ENCODE measurements at regions not wholly inside any gene's neighbourhood (a gene's known extent, or its start where the extent isn't known, plus 50 kb on each side); places are given as distances from the start of the nearest gene placed in this dataset.

DNA sequence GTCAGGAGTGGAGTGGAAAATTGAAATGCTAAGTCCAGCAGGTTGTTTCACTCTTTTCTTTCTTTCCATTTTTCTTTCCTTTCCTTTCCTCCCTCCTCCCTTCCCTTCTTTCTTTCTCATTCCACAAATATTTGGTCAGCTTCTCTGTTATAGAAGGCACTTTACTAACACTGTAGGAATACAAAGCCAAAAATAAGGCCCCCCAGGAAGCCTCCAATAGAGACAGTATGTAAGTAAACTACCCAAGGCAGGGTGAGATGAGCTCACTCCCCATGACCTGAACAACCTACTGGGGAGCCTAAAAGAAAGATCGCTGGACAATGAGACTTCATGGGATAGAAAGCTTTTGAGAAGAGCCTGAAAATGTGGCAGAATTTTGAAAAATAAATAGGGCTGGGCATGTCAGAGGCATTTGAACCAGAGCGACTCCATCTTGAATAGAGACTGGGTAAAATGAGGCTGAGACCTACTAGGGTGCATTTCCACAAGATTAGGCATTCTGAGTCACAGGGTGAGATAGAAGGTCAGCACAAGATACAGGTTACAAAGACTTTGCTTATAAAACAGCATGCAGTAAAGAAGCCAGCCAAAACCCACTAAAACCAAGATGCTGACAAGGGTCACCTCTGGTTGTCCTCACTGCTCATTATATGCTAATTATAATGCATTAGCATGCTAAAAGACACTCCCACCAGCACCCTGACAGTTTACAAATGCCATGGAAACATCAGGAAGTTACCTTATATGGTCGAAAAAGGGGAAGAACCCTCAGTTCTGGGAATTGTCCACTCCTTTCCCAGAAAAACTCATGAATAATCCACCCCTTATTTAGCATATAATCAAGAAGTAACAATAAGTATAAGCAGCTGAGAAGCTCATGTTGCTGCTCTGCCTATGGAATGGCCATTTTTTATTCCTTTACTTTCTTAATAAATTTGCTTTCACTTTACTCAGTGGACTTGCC lies 158.9 kb upstream of the EGFLAM start:
- DNase-seq = no peak

DNA sequence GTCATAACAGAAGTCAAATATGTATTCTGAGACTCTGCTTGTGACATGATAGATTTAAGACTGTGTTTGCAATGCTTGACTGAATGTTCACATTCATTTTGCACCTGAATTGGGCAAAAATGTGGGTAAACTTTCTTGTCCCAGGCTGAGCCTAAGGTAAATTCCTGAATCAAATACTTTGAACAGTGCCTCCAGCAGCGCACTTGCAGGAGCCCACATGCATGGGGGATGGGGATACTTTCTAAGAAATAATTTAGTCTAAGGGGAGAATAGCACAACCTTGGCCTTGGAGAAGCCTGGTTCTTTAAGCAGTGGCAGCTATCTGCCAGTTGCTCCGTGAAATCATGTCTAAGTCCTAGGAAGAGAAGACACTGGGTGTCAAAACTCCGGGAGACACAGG lies 163.5 kb upstream of the EGFLAM start:
- no peak for DNase-seq

DNA sequence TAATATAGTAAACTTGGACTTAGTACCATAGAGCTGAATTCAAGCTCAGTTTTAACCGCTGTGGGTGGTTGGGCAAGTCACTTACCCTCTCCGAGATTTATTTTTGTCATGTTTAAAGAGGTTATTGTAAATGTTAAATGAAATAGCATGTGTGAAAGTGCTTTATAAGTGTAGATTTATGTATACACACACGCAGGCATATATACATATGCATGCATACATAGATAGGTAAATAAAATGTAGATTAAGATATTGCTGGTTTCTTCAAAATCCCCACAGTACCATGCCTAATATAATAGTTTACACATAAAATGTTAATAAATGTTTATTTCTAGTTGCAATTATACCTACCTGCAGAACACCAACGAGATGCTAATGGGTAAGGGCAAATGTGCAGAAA lies 164.5 kb upstream of the EGFLAM start:
- no peak for DNase-seq

DNA sequence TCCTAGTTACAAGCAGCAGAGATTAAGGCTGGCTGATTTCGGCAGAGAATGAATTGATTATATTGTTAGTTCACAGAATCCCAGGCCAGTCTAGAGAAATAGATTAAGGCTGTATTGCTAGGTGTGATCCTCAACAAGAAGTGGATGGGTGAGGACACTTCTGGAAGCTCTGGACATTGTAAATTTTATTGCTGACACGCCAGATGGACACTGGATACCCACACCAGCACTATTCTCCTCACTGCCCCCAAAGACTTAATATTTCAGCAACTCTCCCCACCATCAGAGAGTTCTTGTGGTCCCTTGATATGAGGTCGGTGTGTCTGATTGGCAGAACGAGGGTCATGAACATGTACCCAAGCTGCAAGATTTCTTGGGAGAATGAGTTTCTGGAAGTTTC lies 171.6 kb upstream of the EGFLAM start:
- no peak for DNase-seq

DNA sequence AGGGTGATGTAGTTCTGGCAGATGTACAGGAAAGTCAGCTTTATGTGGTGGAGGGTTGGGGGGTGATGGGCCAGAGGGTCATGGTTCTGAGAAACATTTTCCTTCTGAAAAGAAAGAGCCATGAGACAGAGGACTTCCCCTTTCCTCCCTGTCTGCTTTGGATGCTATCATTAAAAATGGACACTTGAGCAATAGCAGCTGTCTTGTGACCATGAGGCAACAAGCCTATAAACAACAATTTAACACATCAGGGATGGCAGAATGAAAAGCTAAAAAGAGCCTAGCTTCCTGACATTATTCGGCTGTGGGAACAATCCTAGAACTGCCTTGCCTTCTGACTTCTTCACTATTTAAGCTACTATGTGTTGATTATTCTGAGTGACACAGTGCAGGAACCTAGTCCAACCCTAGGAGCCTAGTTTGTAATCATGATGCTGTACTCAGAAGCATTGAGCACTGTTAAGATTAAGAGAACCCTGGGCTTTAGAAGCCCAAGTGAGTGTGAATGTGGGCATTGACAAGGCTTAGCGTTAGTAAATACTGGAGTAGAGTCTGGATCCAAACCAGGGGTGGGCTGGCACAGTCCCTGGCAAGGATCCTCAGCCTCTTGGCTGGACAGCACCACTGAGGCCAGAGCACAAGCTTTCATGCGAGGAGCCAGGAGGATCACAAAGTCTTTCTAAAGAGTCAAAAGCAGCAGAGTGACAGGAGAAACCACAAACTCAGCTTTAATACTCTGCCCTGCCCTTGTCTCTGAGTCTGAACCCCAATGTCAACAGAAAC lies 178.5 kb upstream of the EGFLAM start:
- no peak for DNase-seq

DNA sequence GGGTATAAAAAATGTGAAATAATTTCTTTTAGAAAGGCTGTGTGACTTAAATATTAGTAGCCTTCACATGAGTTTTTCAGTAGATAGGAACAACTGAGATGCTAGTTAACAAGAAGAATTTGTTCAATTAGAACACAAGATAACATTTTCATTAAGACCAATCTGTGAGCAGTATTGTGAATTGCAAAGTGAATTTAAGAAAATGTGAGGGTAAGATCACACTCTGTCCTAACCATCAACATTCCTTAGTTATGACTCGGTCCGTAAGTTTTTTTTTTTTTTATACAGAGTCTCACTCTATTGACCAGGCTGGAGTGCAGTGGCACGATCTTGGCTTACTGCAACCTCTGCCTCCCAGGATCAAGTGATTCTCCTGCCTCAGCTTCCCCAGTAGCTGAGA lies 180.2 kb upstream of the EGFLAM start:
- DNase-seq = no peak

DNA sequence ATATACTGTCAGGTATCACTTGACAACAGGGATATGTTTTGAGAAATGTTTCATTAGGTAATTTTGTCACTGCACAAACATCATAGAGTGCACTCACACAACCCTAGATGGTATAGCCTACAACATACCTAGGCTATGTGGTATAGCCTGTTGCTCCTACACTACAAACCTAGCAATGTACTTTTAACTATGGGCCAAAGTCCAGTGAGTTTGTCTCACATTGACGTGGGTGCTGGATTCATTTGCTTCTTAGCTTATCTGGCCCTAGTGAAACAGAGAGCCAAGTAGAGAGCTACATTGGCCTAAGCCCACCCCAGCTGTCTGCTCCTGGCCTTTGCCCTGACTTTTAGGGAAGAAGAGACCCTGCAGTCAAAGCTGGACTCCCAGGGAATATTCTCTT lies 180.7 kb upstream of the EGFLAM start:
- no peak for DNase-seq

DNA sequence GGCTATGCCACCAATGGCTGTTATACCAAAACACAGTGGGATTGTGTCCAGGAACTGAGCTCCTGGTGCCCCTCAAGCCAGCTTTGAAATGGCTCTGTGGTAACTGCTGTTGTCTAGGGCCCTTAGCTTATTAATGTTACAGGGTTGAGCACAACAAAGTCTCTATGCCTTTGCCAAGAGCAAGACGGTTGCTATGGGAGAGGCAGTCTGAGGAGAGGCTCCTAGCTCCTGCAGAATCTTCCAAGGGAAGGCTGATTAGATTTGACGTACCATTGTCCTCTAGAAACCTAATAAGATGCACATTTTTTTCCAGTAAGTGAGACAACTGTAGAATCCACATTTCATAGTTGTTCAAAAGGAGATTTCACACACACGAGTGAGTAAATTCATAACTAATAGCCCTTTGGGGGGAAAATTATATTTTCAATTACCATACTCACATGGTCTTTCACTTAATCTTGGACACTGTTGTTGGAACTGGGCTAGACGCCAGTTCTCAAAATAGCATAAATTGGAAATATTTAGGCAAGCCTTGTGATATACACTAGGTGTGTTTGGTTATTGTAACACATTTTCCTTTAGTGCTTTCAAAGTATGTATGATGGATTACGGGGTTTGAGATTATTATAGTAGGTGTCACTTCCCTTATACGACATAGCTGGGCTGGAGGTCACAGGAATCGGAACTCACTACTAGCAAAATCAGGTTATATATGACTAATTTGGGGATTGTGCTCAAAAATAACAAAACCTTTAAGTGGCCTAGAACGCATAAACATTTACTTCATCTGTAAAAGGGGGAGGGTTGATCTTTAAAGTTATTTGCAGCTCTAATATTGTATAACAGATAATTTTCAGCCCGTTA lies 186.3 kb upstream of the EGFLAM start:
- no peak for DNase-seq

DNA sequence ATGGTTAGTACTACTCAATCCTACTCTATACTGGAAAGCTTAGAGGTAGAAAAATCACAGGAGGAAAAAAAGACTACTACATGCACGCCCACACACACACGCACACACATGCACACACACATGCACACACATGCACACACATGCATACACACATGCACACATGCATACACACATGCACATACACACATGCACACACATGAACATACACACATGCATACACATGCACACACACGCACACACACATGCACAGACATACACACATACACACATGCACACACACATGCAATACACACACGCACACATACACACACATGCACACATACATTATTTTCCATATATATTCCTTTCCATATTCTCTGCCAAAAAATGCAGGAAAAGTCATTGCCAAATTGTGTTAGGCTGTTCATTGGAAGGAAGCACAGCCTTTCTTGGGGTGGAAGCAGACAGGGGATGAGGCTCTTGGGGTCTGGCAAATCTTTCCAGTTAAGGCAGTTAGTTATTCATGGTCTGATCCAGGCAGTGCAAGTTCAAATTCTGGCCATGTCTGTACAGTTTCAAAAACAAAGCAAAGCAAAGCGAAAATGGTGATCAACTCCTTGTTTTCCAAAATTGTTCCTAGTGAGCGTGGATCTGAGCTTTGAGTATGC lies 187.9 kb upstream of the EGFLAM start:
- DNase-seq = no peak

DNA sequence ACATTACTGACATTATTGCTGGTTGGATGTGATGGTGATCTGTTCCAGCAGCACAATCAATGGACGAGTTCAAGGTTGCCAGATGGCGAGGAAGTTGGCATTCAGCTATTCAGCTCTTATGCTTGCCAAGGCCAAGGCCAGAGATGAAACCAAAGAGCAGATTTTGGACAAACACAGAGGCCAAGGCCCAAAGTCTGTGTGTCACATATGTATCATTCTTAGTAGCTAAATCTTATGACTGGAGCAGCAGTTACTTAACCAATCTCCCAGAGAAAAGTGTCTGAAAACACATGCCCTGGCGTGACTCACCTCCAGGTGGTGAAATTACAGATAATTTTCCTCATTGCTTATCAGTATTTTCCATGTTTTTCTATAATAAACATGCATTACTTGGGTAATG lies 189.0 kb upstream of the EGFLAM start:
- DNase-seq = no peak

DNA sequence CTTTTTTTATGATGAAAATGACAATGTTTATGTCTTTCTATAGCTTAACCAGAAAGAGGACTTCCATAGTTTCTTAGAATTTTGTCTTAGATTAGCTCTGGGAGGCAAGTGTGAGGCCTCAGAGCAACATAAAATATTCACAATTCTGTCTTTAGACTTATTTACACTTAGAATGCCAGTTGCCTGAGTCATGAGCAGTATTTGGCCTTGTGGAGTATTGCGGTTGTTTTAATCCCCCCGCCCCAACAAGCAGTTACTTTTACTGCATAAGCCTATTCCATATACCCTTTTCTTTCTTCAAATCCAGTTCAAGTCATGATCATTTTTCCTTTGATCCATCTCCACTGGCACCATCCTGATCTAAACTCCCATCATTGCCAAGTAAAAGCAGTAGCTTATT lies 198.0 kb upstream of the EGFLAM start:
- no peak for DNase-seq

DNA sequence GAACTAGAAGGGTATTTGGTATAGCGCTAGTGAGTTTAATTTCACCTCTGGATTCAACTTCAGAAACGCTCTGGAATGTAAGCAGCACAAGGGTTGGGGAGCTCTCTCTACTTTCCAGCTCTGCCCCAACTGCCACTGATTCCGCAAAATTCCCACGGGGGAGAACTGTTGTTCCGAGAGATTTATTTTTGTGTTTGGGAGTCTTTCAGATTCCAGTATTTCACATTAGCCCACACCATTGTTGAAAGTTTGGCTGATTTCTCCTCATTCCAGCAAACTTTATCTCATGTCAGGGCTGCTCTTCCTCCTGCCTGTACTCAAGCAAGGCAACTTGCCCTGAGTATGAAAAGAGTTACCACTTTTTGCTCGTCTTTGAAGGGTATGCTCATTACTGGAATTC lies 198.5 kb upstream of the EGFLAM start:
- no peak for DNase-seq

DNA sequence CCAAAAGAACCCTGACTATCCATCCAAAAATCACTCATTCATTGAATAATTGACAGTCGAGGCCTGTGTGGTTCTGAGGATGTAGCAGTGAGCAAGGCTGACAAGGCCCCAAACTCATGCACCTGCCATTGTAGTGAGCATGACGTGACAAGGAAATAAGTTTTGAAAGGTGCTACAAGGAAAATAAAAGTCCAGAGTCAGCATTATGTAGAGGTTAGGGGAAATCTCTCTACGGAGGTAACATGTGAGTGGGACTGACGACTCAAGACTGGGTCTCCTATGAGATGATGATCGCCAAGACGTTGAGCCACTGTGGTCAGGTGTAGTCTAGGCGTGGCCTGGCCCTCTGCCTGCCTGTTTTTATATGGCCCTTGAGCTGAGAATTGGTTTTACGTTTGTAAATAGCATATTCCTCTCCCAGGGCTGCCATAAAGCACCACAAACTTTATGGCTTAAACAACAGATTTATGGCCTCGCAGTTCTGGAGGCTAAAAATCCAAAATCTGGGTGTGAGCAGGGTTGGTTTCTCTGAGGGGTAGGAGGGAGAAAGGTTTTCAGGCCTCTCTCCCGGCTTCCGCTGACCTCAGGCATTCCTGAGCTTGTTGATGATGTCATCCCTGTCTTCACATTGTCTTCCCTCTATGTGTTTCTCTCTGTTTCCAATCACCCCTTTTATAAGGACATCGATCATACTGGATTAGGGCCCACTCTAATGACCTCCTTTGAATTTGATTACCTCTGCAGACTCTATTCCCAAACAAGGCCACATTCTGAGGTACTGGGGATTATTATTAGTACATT lies 206.4 kb upstream of the EGFLAM start:
- DNase-seq = no peak

DNA sequence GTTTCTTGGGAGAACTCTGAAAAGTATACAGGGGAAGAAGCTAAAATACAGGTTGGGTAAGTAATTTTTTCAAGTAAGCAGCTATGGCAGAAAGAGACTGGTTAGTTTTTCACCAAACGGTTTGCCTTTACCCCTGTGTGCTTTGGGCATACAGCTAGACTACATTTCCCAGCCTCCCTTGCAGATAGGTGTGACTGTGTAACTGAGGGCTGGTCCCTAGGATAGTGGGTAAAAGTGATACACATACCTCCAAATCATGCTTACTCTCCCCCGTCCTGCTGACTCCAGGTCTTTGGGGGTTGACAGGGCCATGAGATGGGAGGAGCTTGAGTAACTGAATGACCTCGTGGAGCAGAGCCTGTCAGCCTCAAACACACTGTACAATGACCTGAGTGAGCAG lies 208.6 kb upstream of the GDNF start:
- no peak for DNase-seq

DNA sequence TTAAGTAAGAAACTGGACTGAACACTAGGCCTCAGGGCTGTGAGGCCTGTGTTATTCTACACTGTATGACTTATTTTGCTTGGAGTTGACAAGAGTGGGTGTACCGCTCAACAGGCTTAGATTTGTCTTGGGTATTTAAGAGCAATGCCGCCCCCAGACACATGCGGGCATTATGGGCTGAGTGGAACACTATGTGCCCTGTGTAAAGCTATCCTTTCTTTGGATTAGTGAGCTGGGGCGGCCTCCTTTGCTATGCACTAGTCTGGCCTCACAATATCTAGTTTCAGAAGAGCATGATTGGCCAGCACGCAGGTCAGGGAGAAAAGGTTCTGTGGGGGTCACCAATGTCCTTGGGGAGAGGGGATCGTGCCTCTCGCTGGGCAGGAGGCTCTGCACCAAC lies 206.3 kb upstream of the GDNF start:
- no peak for DNase-seq

DNA sequence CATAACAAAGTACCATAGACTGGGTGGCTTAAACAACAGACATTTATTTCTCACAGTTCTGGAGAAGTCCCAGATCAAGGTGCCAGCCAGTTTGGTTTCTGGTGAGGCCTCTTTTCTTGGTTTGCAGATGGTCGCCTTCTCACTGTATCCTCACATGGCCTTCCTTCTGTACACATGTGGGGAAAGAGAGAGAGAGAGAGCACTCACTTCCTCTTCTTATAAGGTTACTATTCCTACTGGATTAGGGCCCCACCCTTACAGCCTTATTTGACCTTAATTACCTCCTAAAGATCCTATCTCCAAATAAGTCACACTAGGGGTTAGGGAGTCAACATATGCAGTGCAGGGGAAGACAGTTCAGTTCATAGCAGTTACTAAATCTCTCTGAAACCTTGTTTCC lies 205.6 kb upstream of the GDNF start:
- DNase-seq = no peak

DNA sequence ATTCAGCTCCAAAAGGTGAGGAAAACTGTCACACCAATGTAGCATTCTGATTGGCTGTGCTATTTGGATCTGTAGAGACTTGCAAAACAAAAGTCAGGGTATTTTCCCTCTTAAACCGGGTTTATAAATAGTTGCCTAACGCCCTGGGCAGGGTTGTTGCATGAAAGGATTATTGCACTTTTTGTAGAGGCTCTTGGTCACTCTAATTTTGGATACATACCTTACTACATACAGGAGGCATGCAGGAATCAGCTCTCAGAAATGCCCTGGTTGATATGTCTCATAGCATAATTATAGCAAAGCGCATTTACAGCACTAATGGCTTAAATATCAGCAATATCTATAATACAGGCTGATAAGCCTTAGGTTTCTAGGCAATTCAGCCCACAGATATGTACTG lies 200.0 kb upstream of the GDNF start:
- DNase-seq = no peak

DNA sequence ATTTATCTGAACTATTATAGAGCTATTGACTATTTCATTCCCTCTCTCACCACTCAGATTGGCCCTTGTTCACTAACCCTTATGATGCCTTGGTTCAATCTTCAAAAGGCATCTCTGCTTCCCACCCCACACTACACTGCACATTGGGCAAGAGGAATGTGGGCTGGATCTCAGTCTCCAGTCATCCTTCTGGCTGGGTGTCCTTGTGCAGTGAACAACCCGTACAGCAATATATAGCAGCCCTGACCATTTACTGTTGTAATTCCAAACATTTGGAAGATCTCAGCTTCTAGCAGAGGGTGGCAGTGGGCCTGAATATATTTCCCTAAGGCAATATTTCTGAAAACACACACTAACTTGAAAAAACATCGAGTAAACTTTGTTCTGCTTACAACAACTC lies 199.2 kb upstream of the GDNF start:
- no peak for DNase-seq

DNA sequence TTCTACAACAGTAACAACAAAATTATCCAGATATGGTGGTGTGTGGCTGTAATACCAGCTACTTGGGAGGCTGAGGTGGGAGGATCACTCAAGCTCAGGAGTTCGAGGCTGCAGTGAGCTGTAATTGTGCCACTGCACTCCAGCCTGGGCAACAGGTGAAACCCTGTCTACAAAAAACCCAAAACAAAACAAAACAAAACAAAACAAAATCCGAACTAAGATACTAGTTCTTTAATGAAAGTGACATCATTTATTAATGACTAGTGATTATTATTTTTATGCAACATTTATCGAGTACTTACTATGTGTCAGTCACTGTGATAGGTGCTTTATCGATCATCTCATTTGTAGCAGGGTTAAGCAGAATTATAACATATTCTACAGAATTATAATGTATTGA lies 196.9 kb upstream of the GDNF start:
- no peak for DNase-seq

DNA sequence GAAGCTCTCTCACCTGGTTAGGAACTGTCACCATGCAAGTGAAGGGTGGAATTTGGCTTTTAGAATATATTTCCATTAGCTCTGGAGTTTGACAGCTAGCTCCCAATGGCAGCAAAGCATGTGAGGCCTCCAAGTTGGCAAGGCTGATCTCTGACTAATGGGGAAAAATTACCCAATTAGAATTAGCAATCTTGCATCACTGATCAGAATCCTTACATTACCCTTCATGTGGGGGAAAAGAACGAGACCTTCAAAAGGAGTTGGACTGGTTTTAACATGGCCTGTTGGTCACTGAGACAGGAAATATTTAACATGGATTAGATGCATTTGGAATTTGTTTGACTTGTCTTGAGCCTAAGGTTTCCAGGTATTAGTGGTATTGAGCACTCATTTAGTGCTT lies 192.3 kb upstream of the GDNF start:
- no peak for DNase-seq

DNA sequence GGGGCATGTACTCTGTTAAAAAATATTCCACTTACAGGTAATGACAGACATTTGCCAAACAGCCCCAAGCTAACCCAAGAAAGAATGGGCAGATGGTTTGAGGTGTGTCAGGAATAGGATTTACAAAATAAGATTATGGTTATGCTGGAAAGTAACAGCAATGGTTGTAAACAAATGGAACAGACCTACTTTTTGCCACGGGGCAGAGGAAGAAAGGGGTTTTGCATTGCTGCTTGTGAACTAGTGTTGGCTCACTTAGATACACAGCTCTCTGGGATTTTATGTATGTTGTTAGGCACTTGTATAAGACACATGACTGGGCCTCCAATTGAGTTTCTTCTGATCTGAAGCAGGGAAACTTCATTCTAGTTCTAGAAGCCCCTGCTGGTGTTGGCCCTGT lies 191.5 kb upstream of the GDNF start:
- DNase-seq = no peak
